ENCODE measurements at regions not wholly inside any gene's neighbourhood (a gene's known extent, or its start where the extent isn't known, plus 50 kb on each side); places are given as distances from the start of the nearest gene placed in this dataset.
A peak's percentile ranks its signal among the peaks of the same experiment; 100 is the strongest.
"Not testable (repeated sequence)": the region's sequence is repeated elsewhere in the genome, so short reads cannot be mapped to it uniquely, and the experiment has no call there.

- DNase-seq, result no peak
These were observed 110.0 kb upstream of the VANGL1 start for GRCh38 chr1:115531631-115532264.

- DNase-seq, result no peak
These were observed 111.4 kb upstream of the VANGL1 start for GRCh38 chr1:115530407-115530806.

DNA sequence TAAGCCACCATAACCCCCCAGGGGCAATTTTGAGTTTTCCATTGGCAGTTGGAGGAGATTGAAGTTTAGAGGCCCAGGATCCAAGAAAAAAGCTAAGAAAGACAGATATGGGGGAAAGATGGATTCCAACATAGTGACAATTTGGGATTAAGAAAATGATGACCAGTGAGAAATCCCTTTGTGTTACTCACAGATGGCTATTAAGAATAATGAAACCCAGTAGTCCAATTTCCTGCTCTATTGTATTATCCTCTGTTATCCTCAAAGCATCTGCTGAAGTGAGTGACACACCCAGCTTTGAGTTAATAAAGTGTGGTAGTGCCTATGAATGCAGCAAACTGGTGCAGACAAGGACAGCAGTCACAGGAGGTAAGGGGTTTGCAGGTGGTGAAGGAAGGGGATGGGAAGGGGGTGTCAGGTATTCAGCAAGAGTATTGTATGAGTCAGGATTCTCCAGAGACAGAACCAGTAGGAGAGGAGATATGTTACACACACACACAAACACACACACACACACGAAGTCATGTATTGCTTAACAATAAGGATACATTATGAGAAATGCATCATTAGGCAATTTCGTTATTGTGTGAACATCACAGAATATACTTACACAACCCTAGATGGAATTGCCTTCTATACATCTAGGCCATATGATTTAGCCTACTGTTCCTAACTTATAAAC, 112.4 kb upstream of the VANGL1 start:
- peak in 1 of 2 experiments; percentile 8 for DNase-seq

DNA sequence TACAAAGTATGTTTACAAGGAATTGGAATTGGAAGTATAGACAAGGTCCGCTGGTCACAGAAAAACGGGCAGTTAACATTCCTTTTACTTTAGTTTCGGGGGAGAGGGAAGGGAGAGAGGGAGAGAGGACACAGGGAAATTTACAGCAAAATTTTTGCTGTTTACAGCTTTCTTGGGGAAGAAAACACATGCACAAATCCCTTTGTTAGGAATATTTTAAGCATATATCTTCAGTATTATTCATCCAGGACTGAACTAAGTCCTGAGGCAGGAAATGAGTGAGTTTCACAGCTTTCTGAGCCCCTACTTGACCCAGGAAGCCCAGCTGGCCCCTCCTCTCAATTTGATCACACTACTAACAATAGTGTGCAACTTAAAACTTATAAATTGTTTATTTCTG, 113.4 kb upstream of the VANGL1 start:
- not testable (repeated sequence) for DNase-seq

GRCh38 chr1:115527746-115528145, 114.0 kb upstream of the VANGL1 start:
- DNase-seq, result no peak

DNA sequence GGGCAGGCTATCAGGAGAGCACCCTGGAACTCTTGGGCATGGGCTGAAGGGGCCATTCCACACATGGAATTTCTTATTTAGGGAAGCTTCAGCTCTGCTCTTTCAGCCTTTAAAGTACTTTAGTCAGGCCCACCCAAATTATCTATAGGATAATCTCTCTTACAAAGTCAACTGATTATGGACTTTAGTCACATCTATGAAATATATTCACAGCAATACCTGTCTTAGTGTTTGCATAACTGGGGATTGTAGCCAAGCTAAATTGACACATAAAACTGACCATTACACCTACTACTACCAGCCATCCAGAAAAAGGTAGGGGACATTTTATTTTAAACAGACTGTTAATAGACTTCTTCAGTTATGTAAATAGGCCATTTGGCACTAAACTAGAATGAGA, 114.9 kb upstream of the VANGL1 start:
- DNase-seq, result no peak

- DNase-seq, result no peak
These were observed 117.5 kb upstream of the VANGL1 start for GRCh38 chr1:115524236-115524635.

- no peak for DNase-seq
These were observed 119.4 kb upstream of the VANGL1 start for GRCh38 chr1:115522386-115522785.

GRCh38 chr1:115515270-115515669, 126.5 kb upstream of the VANGL1 start:
- no peak for DNase-seq

DNA sequence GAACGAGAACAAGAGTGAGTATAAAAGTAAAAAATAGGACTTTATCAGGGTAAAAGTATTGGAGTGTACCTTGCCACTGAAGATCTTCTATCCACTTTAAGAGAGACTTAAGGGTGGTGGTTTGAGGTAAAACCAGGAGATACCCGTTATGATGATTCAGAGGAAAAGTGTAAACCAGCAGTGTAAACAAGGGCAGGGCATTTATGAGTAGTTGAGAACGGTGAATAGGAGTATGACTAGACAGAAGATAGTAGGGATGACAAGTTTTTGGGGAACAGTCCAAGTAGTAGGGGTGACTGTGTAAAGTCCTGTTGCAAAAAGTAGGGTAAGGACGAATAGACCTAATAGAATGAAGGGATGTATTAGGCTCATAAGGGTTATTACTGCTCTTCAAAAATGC, 131.5 kb upstream of the VANGL1 start:
- DNase-seq, result not testable (repeated sequence)

- no peak for DNase-seq
These were observed 133.9 kb upstream of the VANGL1 start for GRCh38 chr1:115507901-115508300.

GRCh38 chr1:115506924-115507589, 134.7 kb upstream of the VANGL1 start:
- peak in 1 of 2 experiments; percentile 6 for DNase-seq

GRCh38 chr1:115506518-115506917, 135.3 kb upstream of the VANGL1 start:
- DNase-seq, result no peak

DNA sequence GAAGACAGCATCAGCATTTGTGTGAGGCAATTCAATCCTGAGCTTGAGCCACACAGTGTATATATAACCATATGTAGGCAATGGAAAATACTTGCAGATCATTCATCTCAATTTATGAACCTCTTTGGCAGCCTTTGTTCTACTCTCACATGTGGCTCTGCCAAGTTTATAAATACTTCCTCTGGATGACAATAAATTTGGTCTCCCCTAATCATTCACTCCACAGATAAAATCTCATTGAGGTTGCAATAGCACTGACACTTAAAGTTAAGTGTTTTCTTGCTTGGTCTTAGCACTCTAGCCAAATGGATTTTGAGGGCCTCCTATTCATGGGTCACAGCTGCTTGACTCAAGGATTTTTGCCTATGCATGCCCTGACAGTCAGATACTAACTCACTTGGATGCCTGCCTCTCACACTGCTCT, 136.6 kb upstream of the VANGL1 start:
- DNase-seq, result no peak

GRCh38 chr1:115502183-115502582, 139.6 kb upstream of the VANGL1 start:
- DNase-seq, result not testable (repeated sequence)

GRCh38 chr1:115501476-115501875, 140.3 kb upstream of the VANGL1 start:
- no peak for DNase-seq

DNA sequence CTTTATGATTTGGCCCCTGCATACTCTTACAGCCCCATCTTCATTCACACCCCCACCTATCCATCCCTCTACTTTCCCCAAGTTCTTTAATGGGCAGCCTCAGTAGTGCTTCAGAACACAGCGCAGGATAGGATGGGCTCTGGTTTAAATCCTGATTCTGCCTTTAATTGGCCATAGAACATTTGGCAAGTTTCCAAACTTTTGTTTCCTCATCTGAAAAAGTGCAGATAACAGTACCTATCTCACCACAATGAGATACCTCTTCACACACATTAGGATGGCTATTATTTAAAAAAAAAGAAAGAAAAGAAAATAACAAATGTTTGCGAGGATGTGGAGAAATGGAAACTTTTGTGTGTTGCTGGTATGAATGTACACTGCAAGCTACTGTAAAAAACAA, 142.5 kb upstream of the VANGL1 start:
- no peak for DNase-seq

- DNase-seq, result no peak
These were observed 144.8 kb upstream of the VANGL1 start for GRCh38 chr1:115496904-115497527.

DNA sequence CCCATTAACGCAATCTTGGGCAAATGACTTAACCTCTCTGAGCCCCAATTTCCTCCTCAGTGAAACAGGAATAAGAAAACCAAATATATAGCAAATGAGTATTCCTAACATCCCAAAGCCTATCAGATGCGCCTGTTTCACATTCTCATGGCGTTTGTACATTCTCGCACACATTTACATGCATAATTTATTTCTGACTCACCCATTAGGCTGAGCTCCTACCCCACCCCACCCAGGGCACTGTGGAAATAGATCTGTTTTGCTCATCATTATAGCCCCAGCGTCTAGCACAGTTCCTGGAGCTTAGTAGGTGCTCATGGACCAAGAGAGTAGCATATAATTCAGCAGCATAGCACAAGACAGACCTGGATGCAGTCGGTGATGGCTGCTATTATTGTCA, 146.1 kb upstream of the VANGL1 start:
- DNase-seq, result no peak

GRCh38 chr1:115495111-115495510, 146.7 kb upstream of the VANGL1 start:
- DNase-seq, result no peak

GRCh38 chr1:115493834-115494233, 147.9 kb upstream of the VANGL1 start:
- no peak for DNase-seq

DNA sequence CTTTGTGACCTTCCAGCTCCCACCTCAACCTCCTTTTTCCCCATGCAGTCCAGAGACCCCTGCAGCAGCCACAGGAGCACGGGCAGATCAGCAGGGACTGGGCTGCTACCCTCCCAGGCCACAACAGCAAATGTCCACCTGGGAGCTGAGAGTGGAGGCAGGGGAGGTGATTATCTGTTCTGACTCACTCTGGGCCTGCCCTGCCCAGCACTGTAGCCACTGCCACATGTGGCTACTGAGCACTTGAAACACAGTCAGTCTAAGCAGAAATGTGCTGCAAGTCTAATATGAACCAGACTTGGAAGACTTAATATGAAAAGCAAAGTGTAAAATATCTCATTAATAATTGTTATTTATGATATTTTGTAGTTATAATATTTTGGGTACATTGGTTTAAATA, 148.9 kb upstream of the VANGL1 start:
- no peak for DNase-seq

GRCh38 chr1:115492019-115492595, 149.7 kb upstream of the VANGL1 start:
- no peak for DNase-seq

All from NCI-H2081 (cell line).